ENCODE measurements at regions not wholly inside any gene's neighbourhood (a gene's known extent, or its start where the extent isn't known, plus 50 kb on each side); places are given as distances from the start of the nearest gene placed in this dataset.

DNA sequence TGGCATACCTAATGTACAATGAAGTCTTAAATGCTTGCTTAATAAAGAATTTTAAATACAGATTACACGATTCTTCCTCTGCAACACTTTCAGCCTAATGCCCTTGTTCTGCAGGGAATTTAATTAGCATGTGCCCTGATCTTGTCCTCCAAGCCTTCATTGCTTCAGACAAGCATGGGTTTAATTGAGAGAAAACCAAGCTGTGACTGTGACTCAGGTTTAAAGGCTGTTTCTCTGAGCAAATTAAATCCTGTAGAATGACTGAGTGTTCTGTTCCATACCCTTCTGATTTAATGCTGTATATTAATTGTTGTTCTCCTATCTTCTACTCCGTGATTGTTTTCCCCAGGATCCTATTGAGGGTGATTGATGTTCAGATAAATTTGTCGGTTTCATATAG is 269.0 kb upstream of the PRMT6 start:
- TF ChIP-seq CTCF (IDR thresholded peaks at IDR 0.05; ENCODE audit: borderline replicate concordance, extremely low read depth, low read length, poor library complexity, severe bottlenecking) = no peak
- no peak for TF ChIP-seq EZH2 (IDR thresholded peaks at IDR 0.05; ENCODE audit: borderline replicate concordance, low read depth, low read length, severe bottlenecking)
